GM12878 (cell line): ENCODE measurements at regions not wholly inside any gene's neighbourhood (a gene's known extent, or its start where the extent isn't known, plus 50 kb on each side); places are given as distances from the start of the nearest gene placed in this dataset.

Experiments
- BHLHE40 ChIP-seq, 2 experiments: fragments of 450-650 bp in 1 of 2; IDR thresholded peaks; 2 replicates each; pipeline ENCODE4 v1.6.1; 2011 to 2017; ENCODE audit warnings: low read depth in 2 of 2, borderline replicate concordance in 1 of 2, improper control_type of control experiment in 1 of 2, low read length in 1 of 2, mild to moderate bottlenecking in 1 of 2
- EZH2 ChIP-seq: IDR thresholded peaks from 2 replicates; pipeline ENCODE4 v1.6.1; 2012; ENCODE audit warnings: low read depth, mild to moderate bottlenecking, control low read depth, inconsistent platforms, low read length, borderline replicate concordance; ENCODE audit not compliant: control insufficient read depth
- IKZF1 ChIP-seq: fragments of 450-650 bp; conservative IDR thresholded peaks from 2 replicates; pipeline ENCODE4 v1.6.1; 2017; ENCODE audit warnings: antibody characterized with exemption, mild to moderate bottlenecking
- SREBF2 ChIP-seq: IDR thresholded peaks from 2 replicates; pipeline ENCODE4 v1.6.1; 2012; ENCODE audit warnings: mild to moderate bottlenecking, low read length
- SRF ChIP-seq, 2 experiments: IDR thresholded peaks; 2 replicates each; pipeline ENCODE4 v1.6.1; 2011; ENCODE audit warnings: low read depth in 2 of 2, low read length in 2 of 2, mild to moderate bottlenecking in 1 of 2, moderate library complexity in 1 of 2
- TF ChIP-seq, protein P1 (sequence below), 3 experiments: IDR thresholded peaks in 2 of 3; conservative IDR thresholded peaks in 1 of 3; 2 replicates each; pipeline ENCODE4 v1.5.1; 2011; ENCODE audit warnings: low read depth in 3 of 3, low read length in 3 of 3, mild to moderate bottlenecking in 3 of 3, control low read depth in 2 of 3, moderate library complexity in 2 of 3, inconsistent platforms in 1 of 3, mixed read lengths in 1 of 3; ENCODE audit not compliant: control insufficient read depth in 2 of 3, insufficient read depth in 1 of 3; ENCODE audit errors: extremely low read depth in 1 of 3
- TF ChIP-seq, protein P2 (sequence below): fragments of 450-650 bp; IDR thresholded peaks from 2 replicates; pipeline ENCODE4 v1.6.1; 2018; ENCODE audit warnings: mild to moderate bottlenecking, low read depth, moderate library complexity; ENCODE audit not compliant: partially characterized antibody
- TF ChIP-seq, protein P3 (sequence below): fragments of 450-650 bp; conservative IDR thresholded peaks from 2 replicates; pipeline ENCODE4 v1.6.1; 2017; ENCODE audit warnings: mild to moderate bottlenecking, moderate library complexity
- TF ChIP-seq, protein P4 (sequence below): fragments of 450-650 bp; IDR thresholded peaks from 2 replicates; pipeline ENCODE4 v1.6.1; 2017; ENCODE audit warnings: mild to moderate bottlenecking
- TF ChIP-seq, protein P5 (sequence below): IDR thresholded peaks from 2 replicates; pipeline ENCODE4 v1.6.1; 2012; ENCODE audit warnings: low read depth, low read length, improper control_type of control experiment
- TF ChIP-seq, protein P6 (sequence below): fragments of 450-650 bp; formaldehyde crosslinking; IDR thresholded peaks from 2 replicates; pipeline ENCODE4 v1.4.0; 2020; ENCODE audit warnings: mild to moderate bottlenecking, moderate library complexity

DNA sequence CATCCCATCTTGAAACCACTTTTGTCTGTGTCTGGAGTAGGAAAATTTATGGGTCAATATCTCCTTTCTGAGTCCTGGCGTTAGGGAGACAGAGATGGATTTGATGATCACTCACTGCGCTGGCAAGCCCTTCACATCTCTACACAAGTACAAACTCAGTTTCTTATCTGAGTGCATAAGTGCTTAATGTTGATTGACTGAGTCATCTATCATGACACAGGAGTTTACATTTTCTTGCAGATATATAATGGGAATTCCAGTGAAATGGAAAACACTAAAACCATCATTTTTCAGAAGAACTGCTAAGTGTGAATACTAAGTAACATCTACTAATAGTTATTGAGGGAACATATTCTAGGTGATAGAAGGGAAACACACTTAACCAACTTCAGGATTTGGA is 763.9 kb upstream of the COBL start:
- TF ChIP-seq EZH2 (no peak), BHLHE40 (IDR thresholded peaks at IDR 0.05; ENCODE audit: borderline replicate concordance in 1 of 2, low read depth in 2 of 2, low read length in 1 of 2) (no peak), SRF (IDR thresholded peaks at IDR 0.05; ENCODE audit: low read depth in 2 of 2, low read length in 2 of 2) (no peak), SREBF2 (no peak), IKZF1 (no peak)
- TF ChIP-seq, protein P1, sequence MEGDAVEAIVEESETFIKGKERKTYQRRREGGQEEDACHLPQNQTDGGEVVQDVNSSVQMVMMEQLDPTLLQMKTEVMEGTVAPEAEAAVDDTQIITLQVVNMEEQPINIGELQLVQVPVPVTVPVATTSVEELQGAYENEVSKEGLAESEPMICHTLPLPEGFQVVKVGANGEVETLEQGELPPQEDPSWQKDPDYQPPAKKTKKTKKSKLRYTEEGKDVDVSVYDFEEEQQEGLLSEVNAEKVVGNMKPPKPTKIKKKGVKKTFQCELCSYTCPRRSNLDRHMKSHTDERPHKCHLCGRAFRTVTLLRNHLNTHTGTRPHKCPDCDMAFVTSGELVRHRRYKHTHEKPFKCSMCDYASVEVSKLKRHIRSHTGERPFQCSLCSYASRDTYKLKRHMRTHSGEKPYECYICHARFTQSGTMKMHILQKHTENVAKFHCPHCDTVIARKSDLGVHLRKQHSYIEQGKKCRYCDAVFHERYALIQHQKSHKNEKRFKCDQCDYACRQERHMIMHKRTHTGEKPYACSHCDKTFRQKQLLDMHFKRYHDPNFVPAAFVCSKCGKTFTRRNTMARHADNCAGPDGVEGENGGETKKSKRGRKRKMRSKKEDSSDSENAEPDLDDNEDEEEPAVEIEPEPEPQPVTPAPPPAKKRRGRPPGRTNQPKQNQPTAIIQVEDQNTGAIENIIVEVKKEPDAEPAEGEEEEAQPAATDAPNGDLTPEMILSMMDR (IDR thresholded peaks at IDR 0.05 in 2 of 3, conservative IDR thresholded peaks at IDR 0.05 in 1 of 3; ENCODE audit: control insufficient read depth in 2 of 3, extremely low read depth in 1 of 3, insufficient read depth in 1 of 3, low read depth in 3 of 3, low read length in 3 of 3): no peak
- TF ChIP-seq, protein P2, sequence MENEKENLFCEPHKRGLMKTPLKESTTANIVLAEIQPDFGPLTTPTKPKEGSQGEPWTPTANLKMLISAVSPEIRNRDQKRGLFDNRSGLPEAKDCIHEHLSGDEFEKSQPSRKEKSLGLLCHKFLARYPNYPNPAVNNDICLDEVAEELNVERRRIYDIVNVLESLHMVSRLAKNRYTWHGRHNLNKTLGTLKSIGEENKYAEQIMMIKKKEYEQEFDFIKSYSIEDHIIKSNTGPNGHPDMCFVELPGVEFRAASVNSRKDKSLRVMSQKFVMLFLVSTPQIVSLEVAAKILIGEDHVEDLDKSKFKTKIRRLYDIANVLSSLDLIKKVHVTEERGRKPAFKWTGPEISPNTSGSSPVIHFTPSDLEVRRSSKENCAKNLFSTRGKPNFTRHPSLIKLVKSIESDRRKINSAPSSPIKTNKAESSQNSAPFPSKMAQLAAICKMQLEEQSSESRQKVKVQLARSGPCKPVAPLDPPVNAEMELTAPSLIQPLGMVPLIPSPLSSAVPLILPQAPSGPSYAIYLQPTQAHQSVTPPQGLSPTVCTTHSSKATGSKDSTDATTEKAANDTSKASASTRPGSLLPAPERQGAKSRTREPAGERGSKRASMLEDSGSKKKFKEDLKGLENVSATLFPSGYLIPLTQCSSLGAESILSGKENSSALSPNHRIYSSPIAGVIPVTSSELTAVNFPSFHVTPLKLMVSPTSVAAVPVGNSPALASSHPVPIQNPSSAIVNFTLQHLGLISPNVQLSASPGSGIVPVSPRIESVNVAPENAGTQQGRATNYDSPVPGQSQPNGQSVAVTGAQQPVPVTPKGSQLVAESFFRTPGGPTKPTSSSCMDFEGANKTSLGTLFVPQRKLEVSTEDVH: no peak
- TF ChIP-seq, protein P3, sequence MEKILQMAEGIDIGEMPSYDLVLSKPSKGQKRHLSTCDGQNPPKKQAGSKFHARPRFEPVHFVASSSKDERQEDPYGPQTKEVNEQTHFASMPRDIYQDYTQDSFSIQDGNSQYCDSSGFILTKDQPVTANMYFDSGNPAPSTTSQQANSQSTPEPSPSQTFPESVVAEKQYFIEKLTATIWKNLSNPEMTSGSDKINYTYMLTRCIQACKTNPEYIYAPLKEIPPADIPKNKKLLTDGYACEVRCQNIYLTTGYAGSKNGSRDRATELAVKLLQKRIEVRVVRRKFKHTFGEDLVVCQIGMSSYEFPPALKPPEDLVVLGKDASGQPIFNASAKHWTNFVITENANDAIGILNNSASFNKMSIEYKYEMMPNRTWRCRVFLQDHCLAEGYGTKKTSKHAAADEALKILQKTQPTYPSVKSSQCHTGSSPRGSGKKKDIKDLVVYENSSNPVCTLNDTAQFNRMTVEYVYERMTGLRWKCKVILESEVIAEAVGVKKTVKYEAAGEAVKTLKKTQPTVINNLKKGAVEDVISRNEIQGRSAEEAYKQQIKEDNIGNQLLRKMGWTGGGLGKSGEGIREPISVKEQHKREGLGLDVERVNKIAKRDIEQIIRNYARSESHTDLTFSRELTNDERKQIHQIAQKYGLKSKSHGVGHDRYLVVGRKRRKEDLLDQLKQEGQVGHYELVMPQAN: no peak
- TF ChIP-seq, protein P4, sequence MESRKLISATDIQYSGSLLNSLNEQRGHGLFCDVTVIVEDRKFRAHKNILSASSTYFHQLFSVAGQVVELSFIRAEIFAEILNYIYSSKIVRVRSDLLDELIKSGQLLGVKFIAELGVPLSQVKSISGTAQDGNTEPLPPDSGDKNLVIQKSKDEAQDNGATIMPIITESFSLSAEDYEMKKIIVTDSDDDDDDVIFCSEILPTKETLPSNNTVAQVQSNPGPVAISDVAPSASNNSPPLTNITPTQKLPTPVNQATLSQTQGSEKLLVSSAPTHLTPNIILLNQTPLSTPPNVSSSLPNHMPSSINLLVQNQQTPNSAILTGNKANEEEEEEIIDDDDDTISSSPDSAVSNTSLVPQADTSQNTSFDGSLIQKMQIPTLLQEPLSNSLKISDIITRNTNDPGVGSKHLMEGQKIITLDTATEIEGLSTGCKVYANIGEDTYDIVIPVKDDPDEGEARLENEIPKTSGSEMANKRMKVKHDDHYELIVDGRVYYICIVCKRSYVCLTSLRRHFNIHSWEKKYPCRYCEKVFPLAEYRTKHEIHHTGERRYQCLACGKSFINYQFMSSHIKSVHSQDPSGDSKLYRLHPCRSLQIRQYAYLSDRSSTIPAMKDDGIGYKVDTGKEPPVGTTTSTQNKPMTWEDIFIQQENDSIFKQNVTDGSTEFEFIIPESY: no peak
- TF ChIP-seq, protein P5, sequence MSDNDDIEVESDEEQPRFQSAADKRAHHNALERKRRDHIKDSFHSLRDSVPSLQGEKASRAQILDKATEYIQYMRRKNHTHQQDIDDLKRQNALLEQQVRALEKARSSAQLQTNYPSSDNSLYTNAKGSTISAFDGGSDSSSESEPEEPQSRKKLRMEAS: no peak
- TF ChIP-seq, protein P6, sequence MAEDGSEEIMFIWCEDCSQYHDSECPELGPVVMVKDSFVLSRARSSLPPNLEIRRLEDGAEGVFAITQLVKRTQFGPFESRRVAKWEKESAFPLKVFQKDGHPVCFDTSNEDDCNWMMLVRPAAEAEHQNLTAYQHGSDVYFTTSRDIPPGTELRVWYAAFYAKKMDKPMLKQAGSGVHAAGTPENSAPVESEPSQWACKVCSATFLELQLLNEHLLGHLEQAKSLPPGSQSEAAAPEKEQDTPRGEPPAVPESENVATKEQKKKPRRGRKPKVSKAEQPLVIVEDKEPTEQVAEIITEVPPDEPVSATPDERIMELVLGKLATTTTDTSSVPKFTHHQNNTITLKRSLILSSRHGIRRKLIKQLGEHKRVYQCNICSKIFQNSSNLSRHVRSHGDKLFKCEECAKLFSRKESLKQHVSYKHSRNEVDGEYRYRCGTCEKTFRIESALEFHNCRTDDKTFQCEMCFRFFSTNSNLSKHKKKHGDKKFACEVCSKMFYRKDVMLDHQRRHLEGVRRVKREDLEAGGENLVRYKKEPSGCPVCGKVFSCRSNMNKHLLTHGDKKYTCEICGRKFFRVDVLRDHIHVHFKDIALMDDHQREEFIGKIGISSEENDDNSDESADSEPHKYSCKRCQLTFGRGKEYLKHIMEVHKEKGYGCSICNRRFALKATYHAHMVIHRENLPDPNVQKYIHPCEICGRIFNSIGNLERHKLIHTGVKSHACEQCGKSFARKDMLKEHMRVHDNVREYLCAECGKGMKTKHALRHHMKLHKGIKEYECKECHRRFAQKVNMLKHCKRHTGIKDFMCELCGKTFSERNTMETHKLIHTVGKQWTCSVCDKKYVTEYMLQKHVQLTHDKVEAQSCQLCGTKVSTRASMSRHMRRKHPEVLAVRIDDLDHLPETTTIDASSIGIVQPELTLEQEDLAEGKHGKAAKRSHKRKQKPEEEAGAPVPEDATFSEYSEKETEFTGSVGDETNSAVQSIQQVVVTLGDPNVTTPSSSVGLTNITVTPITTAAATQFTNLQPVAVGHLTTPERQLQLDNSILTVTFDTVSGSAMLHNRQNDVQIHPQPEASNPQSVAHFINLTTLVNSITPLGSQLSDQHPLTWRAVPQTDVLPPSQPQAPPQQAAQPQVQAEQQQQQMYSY (CRISPR knock-in tag): no peak
